Stomach (tissue), 8 donors: ENCODE measurements at regions not wholly inside any gene's neighbourhood (a gene's known extent, or its start where the extent isn't known, plus 50 kb on each side); places are given as distances from the start of the nearest gene placed in this dataset.

Experiments
- DNase-seq, 2 donors: peaks; one replicate each; pipeline versions ENCODE4 v3.0.0 to v3.0.0-alpha.2; 2013 to 2019
- H3K27ac ChIP-seq, 5 donors: fragments of 200-600 bp in 4 of 5; sonication (generic) in 4 of 5; one replicate each; pipeline ENCODE4 v1.5.1; 2013 to 2019; ENCODE audit warnings: mild to moderate bottlenecking in 1 of 5, moderate library complexity in 1 of 5
- H3K27me3 ChIP-seq, 3 donors: fragments of 200-600 bp; sonication (generic); one replicate each; pipeline ENCODE4 v1.5.1; 2017 to 2019; ENCODE audit warnings: mixed run types in 1 of 3
- H3K36me3 ChIP-seq, 4 donors: fragments of 200-600 bp; sonication (generic); 1 replicate in 3 of 4; 2 replicates in 1 of 4; pipeline ENCODE4 v1.5.1; 2016 to 2019
- H3K4me1 ChIP-seq, 4 donors: fragments of 200-600 bp; sonication (generic); one replicate each; pipeline ENCODE4 v1.5.1; 2016 to 2019
- H3K4me3 ChIP-seq, 4 donors: fragments of 200-600 bp; sonication (generic) in 3 of 4; one replicate each; pipeline ENCODE4 v1.5.1; 2016 to 2019; ENCODE audit warnings: mild to moderate bottlenecking in 1 of 4
- H3K9me3 ChIP-seq, 4 donors: fragments of 200-600 bp; sonication (generic); one replicate each; pipeline ENCODE4 v1.5.1; 2016 to 2019
- CTCF ChIP-seq, 7 experiments: fragments of 450-650 bp in 4 of 7; fragments of 200-600 bp in 3 of 7; sonication (generic) in 3 of 7; IDR thresholded peaks; one replicate each; pipeline ENCODE4 v1.5.1; 2016 to 2019; ENCODE audit warnings: antibody characterized with exemption in 7 of 7, control low read depth in 2 of 7, mild to moderate bottlenecking in 1 of 7
- EP300 ChIP-seq: sonication (generic); formaldehyde crosslinking; IDR thresholded peaks from one replicate; pipeline ENCODE4 v1.6.1; 2017; ENCODE audit warnings: antibody characterized with exemption
- POLR2A ChIP-seq, 4 donors: fragments of 450-650 bp; IDR thresholded peaks; one replicate each; pipeline ENCODE4 v1.6.1; 2016; ENCODE audit warnings: antibody characterized with exemption in 4 of 4, control low read depth in 2 of 4, mild to moderate bottlenecking in 1 of 4, moderate library complexity in 1 of 4
- POLR2AphosphoS5 ChIP-seq, 3 donors: sonication (generic); formaldehyde crosslinking; IDR thresholded peaks; one replicate each; pipeline ENCODE4 v1.6.1; 2016; ENCODE audit warnings: antibody characterized with exemption in 3 of 3
- WGBS, 5 donors: extraction: QIAGEN DNeasy Blood & Tissue Kit in 3 of 5; methylation state at CpG; one replicate each; pipeline versions ENCODE4 v1.1.5 to v1.1.7; 2013 to 2018; 5-methylcytosine and 5-hydroxymethylcytosine counted together
- intact Hi-C: fragments of 100-400 bp; cut with DNase I; formaldehyde crosslinking; loops from one replicate; pipeline ENCODE4 v1.15.1; 2023; ENCODE audit warnings: low total_unique reads
- donor health status: healthy with polysubstance abuse.
- donor health status: Bipolar disorder and iron deficiency.
- donor health status: healthy.

GRCh38 chr4:13872955-13873354 is 245.4 kb upstream of the BOD1L1 start:
- Histone ChIP-seq H3K4me3 (no peak overlapping the region), H3K4me1 (no peaks in the 10 kb centered on the region), H3K27ac (no peak overlapping the region), H3K27me3 (no peaks in the 10 kb centered on the region), H3K36me3 (no peaks in the 10 kb centered on the region), H3K9me3 (no peaks in the 10 kb centered on the region)
- WGBS, 5 donors, result 50 to 65% (median 58%) methylated on average over 3 of the region's 3 CpGs
- no peak for DNase-seq
- intact Hi-C loops, result no loop called here
- no peak for TF ChIP-seq EP300
- no peak for TF ChIP-seq POLR2A (IDR thresholded peaks at IDR 0.05)
- TF ChIP-seq CTCF (IDR thresholded peaks at IDR 0.05), result no peak

- Histone ChIP-seq H3K4me1 (no peaks in the 10 kb centered on the region), H3K9me3 (no peaks in the 10 kb centered on the region), H3K27me3 (no peaks in the 10 kb centered on the region), H3K36me3 (no peaks in the 10 kb centered on the region), H3K27ac (no peak overlapping the region), H3K4me3 (no peak overlapping the region)
- intact Hi-C loops, result no loop called here
- WGBS, 5 donors, result 62 to 72% (median 69%) methylated on average over 1 of the region's 1 CpG
- DNase-seq, result no peak
- TF ChIP-seq POLR2A (IDR thresholded peaks at IDR 0.05) (no peak), EP300 (no peak)
These were observed 247.7 kb upstream of the BOD1L1 start for GRCh38 chr4:13875181-13875580.

- no peak overlapping the region for H3K27ac ChIP-seq
- H3K4me1 ChIP-seq, result no peaks in the 10 kb centered on the region
- H3K4me3 ChIP-seq, result no peak overlapping the region
- 72 to 82% (median 76%) methylated on average over 3 of the region's 3 CpGs for WGBS, 5 donors
- TF ChIP-seq EP300, result no peak
- TF ChIP-seq POLR2AphosphoS5 (IDR thresholded peaks at IDR 0.05), result no peak
- no peak for TF ChIP-seq POLR2A (IDR thresholded peaks at IDR 0.05)
- no peak for TF ChIP-seq CTCF (IDR thresholded peaks at IDR 0.05)
- no peak for DNase-seq
- no peaks in the 10 kb centered on the region for H3K36me3 ChIP-seq
- H3K9me3 ChIP-seq, result no peaks in the 10 kb centered on the region
- intact Hi-C loops, result no loop called here
- H3K27me3 ChIP-seq, result no peaks in the 10 kb centered on the region
These were observed 248.6 kb upstream of the BOD1L1 start for GRCh38 chr4:13876131-13876530.

GRCh38 chr4:13876940-13877339 is 249.4 kb upstream of the BOD1L1 start:
- TF ChIP-seq POLR2AphosphoS5 (IDR thresholded peaks at IDR 0.05), result no peak
- no peak for TF ChIP-seq POLR2A (IDR thresholded peaks at IDR 0.05)
- no peak for TF ChIP-seq CTCF (IDR thresholded peaks at IDR 0.05)
- TF ChIP-seq EP300, result no peak
- no peak overlapping the region for H3K4me3 ChIP-seq
- H3K4me1 ChIP-seq, result no peaks in the 10 kb centered on the region
- DNase-seq, result no peak
- intact Hi-C loops, result no loop called here
- H3K27me3 ChIP-seq, result no peaks in the 10 kb centered on the region
- no peaks in the 10 kb centered on the region for H3K36me3 ChIP-seq
- H3K9me3 ChIP-seq, result no peaks in the 10 kb centered on the region
- no peak overlapping the region for H3K27ac ChIP-seq
- 63 to 90% (median 79%) methylated on average over 7 of the region's 7 CpGs for WGBS, 5 donors

GRCh38 chr4:13877626-13878025 is 250.1 kb upstream of the BOD1L1 start:
- 80 to 88% (median 86%) methylated on average over 4 of the region's 4 CpGs for WGBS, 5 donors
- TF ChIP-seq POLR2A (IDR thresholded peaks at IDR 0.05), result no peak
- no peak for TF ChIP-seq EP300
- no peak for TF ChIP-seq POLR2AphosphoS5 (IDR thresholded peaks at IDR 0.05)
- TF ChIP-seq CTCF (IDR thresholded peaks at IDR 0.05), result no peak
- Histone ChIP-seq H3K27me3 (no peaks in the 10 kb centered on the region), H3K27ac (no peak overlapping the region), H3K9me3 (no peaks in the 10 kb centered on the region), H3K4me3 (no peak overlapping the region), H3K4me1 (no peaks in the 10 kb centered on the region), H3K36me3 (no peaks in the 10 kb centered on the region)
- no peak for DNase-seq
- intact Hi-C loops, result no loop called here
